Stimulated activated CD4-positive, alpha-beta T cell treated with anti-CD3 and anti-CD28 coated beads, Interleukin-1b, Interleukin-23, amount 100 ng/mL, for 1 hour (primary cell): ENCODE measurements at regions not wholly inside any gene's neighbourhood (a gene's known extent, or its start where the extent isn't known, plus 50 kb on each side); places are given as distances from the start of the nearest gene placed in this dataset.

Experiments used
- DNase-seq, 2 donors: peaks; one replicate each; pipeline ENCODE4 v3.0.0-alpha.2; 2020; ENCODE audit warnings: low read depth in 2 of 2

DNA sequence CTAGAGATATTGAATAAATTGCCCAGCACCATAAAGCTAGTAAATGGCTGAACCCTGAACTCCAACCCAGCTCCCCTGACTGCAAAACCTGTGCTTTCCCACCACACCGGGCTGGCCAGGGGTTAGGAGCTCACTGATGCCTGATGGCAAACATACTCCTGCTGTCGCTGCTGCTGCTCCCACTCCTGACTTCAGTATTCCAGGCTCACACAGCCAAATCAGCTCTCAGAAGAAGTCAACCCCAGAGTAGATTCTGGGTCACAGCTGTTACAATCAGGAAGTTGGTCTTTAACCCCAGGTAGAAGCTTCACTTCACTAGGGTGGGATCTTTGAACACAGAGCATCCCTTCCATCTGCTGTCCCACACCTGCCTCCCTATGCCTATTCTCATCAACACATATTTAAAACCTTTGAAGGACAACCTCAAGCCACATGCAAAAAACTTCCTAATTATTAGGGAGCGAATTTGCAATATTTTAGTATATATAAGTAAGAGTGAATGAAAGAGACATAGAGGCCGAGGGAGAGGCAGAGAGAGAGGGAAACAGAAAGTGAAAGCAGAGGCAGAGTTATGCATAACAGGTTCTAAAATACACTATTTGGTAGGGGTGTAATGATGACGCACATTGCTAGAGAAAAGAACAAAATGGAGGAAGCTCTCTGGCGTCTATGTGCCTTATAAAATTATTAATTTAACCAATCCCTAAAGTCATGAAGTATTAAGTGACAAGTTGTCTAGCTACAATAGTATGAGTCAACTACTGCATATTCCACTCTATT, 99.4 kb upstream of the SERP2 start:
- DNase-seq: no peak

- no peak for DNase-seq
Observed at GRCh38 chr13:44274771-44275205, 98.8 kb upstream of the SERP2 start.

DNA sequence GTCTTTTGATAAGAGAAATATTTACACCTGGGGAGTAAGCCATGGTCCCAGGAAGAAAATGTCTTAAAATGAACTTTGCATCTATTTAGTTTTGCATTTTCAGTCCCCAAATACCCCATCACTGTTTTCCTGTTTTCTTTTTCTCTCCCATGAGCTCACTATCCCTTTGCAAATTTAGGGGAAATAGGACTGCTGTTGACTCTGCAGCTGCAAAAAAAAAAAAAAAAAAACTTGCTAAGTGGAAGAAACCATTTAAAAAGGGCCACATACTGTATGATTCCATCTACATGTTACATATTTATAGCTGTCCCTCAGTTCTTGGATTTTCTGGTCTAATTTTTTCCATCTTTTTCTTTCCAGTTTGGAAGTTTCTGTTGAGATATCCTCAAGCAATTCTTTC, 98.2 kb upstream of the SERP2 start:
- DNase-seq: no peak

DNA sequence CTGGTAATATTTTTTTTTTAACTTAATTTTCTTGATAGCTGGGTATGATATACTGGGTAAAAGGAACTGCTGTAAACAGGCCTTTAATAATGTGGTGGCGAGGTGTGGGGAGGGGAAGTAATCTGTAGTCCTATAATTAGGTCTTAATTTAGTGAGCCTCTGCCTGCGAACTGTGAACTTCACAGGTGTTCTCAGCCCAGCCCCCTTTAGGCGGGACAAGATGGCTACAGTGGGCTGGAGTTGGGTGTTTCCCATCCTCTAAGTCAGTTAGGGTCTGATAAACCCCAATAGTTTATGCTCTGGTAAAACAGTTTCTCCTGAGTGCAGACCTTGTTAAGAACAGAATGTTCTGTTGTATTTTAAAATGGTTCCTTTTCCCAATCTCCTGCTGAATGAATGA, 97.6 kb upstream of the SERP2 start:
- DNase-seq: no peak

DNA sequence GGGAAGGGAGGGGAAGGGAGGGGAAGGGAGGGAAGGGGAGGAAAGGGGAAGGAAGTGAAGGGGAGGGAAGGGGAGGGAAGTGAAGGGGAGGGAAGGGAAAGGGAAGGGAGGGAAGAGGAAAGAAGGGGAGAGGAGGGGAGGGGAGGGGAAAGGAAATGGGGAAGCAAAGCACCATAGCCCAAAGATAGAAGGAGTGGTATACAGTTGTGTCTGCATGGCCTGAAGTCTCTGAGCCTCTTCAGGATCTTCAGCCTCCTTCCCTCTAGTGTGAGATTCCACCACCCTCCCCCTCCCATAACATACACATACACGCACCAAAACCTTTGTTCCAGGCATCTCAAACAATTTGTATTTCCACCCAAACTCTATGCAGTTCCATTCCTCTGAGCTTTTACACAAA, 96.2 kb upstream of the SERP2 start:
- DNase-seq: no peak

- DNase-seq: no peak
Observed at GRCh38 chr13:44278166-44278565, 95.5 kb upstream of the SERP2 start.

GRCh38 chr13:44280456-44280855, 93.2 kb upstream of the SERP2 start:
- no peak for DNase-seq

- DNase-seq: no peak
Observed at GRCh38 chr13:44281252-44282000, 92.2 kb upstream of the SERP2 start.

- no peak for DNase-seq
Observed at GRCh38 chr13:44283600-44283999, 90.0 kb upstream of the SERP2 start.

GRCh38 chr13:44287958-44288357, 85.7 kb upstream of the SERP2 start:
- no peak for DNase-seq

DNA sequence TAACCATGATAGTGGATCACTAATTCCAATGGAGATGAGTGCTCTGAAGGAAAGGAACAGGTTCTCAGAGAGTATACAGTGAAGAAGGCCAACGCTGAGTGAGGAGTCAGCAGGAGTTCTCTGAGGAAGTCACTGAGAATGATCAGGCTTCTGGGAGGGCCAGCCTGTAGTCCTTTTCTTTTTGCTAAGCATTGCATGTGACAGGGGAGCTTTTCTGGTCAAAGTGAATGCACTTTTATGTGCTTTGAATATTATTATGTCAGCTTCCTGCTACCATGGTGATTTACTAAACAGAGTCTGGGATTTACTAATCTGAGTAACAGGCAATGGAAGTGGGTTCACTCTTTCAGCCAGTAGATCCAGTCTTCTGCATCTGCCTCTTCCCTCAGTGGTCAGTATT, 81.1 kb upstream of the SERP2 start:
- DNase-seq: no peak

- DNase-seq: no peak
Observed at GRCh38 chr13:44293374-44293773, 80.2 kb upstream of the SERP2 start.

DNA sequence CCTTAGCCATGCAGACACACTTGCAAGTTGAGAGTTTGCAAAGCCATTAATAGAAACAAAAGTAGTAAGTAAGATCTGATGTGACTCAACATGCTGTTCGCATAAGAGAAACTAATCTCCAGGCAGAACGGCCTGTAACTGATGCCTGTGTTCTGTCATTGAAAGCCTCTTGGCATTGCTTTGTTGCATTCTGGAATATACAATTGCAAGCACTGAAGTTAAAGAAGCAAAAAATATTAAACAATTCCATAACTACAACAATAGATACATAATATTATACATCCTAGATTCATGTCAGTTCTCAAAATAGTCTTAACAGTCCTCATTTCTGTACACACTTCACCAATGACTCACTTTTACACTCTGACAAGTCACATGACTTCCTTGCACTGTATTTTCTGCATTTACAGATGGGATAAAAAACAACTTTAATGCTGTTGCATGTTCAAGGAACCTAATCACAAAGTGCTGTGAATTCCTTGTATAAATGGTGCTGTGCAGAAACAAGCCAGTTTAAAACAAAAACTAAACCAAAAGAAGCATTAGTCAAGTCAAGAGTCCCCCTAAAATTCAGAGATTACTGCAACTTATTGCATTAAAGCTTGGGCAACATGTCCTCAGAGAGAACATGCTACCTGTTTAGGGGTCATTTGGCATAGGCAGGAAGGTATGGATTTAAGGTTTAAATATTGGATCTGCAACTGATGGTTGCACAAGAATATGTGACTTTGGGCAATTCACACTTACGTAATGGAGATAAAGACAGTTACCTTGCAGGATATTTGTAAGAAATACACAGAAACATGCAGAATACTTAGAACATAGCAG, 79.5 kb upstream of the SERP2 start:
- no peak for DNase-seq

GRCh38 chr13:44294876-44295275, 78.7 kb upstream of the SERP2 start:
- DNase-seq: no peak

GRCh38 chr13:44296856-44297255, 76.8 kb upstream of the SERP2 start:
- DNase-seq: no peak

GRCh38 chr13:44298314-44298713, 75.3 kb upstream of the SERP2 start:
- DNase-seq: no peak

DNA sequence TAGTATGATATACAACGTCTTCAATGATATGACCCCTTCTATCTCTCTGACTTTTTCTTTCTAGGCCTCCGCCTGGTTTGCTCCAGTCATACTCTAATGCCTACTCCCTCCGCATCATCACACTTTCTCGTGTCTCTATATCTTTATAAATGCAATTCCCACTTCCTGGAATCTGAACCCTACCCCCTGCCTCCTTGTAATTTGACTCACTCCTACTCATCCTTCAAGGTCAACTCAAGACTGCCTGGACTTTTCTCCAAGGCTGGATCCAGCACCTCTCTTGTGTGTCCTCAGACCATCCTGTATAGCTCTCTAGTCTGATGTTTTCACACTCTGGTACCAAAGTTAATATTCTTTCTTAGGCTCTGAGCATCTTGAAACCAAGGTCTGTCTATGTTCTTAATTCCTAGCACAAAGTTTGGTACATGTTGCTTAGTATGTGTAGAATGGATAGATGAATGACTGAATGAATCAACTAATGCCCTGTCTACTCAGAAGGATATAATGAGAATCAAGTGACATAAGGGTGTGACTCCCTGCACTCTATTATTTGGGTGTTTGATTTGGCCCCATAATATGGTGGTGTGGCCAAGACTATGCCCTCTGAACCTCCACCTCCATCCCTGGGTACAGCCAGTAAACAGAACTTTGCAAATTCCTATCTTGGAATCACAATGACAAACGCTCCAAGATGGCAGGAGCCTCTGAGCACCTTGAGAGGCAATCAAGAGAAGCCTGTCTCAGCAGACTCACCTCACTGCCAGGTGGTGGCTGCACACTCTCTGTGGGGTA, 74.3 kb upstream of the SERP2 start:
- no peak for DNase-seq

- no peak for DNase-seq
Observed at GRCh38 chr13:44300895-44301638, 72.6 kb upstream of the SERP2 start.

DNA sequence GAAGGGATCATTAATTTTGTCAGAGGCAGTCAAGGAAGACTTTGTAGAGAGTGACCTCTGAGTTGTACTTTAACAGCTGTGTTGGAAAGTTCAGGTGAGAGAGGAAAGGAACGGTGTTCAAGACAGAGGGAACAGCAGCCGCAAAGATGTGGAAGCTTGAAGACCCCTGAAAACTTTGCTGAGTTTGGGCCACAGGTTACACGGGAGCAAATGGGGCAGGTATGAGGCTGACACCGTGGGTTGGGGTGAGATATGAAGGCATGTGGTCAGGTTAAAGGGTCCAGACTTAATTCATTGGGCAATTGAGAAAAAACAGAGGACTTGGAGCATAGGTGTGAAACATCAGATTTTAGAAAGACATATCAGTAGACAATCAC, 72.0 kb upstream of the SERP2 start:
- no peak for DNase-seq

GRCh38 chr13:44302233-44302632, 71.4 kb upstream of the SERP2 start:
- DNase-seq: no peak
